ENCODE measurements at regions not wholly inside any gene's neighbourhood (a gene's known extent, or its start where the extent isn't known, plus 50 kb on each side); places are given as distances from the start of the nearest gene placed in this dataset.

GRCh38 chr4:35700663-35701062 is 543.7 kb downstream of the ARAP2 start:
- DNase-seq (ENCODE audit: low read depth, low spot score) (no peak), ATAC-seq (no peak)
- H3K9me3 ChIP-seq (ENCODE audit: control insufficient read depth in 1 of 2, insufficient read depth in 1 of 2, low read depth in 1 of 2, low read length in 2 of 2) = no peaks in the 10 kb centered on the region; a peak in 1 of 4 replicates
- intact Hi-C loops (cut with micrococcal nuclease) = no loop called here
- RAD21 ChIA-PET (ENCODE audit: low non-redundant PET in 1 of 2, low total read pairs in 2 of 2, uncharacterized antibody in 2 of 2, unreplicated experiment in 2 of 2) = no interaction called here
- CTCF ChIA-PET = no interaction called here
- POLR2A ChIA-PET = no interaction called here
- H3K27ac ChIP-seq (ENCODE audit: low read depth, low read length) = no peak overlapping the region
- H3K4me1 ChIP-seq (ENCODE audit: control insufficient read depth in 1 of 2, insufficient read depth in 2 of 2, low read length in 2 of 2) = no peaks in the 10 kb centered on the region
- TF ChIP-seq, protein P1, sequence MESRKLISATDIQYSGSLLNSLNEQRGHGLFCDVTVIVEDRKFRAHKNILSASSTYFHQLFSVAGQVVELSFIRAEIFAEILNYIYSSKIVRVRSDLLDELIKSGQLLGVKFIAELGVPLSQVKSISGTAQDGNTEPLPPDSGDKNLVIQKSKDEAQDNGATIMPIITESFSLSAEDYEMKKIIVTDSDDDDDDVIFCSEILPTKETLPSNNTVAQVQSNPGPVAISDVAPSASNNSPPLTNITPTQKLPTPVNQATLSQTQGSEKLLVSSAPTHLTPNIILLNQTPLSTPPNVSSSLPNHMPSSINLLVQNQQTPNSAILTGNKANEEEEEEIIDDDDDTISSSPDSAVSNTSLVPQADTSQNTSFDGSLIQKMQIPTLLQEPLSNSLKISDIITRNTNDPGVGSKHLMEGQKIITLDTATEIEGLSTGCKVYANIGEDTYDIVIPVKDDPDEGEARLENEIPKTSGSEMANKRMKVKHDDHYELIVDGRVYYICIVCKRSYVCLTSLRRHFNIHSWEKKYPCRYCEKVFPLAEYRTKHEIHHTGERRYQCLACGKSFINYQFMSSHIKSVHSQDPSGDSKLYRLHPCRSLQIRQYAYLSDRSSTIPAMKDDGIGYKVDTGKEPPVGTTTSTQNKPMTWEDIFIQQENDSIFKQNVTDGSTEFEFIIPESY (IDR thresholded peaks at IDR 0.05; ENCODE audit: extremely low read depth, insufficient replicate concordance, low read length) = no peak
- TF ChIP-seq REST (IDR thresholded peaks at IDR 0.05; ENCODE audit: low read depth) (no peak), POLR2A (IDR thresholded peaks at IDR 0.05; ENCODE audit: borderline replicate concordance, extremely low read depth, insufficient read depth, insufficient read length) (no peak), RAD21 (IDR thresholded peaks at IDR 0.05; ENCODE audit: low read depth) (no peak), CEBPB (IDR thresholded peaks at IDR 0.05; ENCODE audit: low read depth) (no peak), TCF7L2 (IDR thresholded peaks at IDR 0.05; ENCODE audit: borderline replicate concordance, extremely low read depth, insufficient read depth, insufficient read length) (no peak), EZH2phosphoT487 (IDR thresholded peaks at IDR 0.05; ENCODE audit: borderline replicate concordance) (no peak), EZH2 (IDR thresholded peaks at IDR 0.05) (no peak), SIN3A (IDR thresholded peaks at IDR 0.05; ENCODE audit: low read depth) (no peak), CBX3 (IDR thresholded peaks at IDR 0.05; ENCODE audit: low read depth) (no peak), ATF3 (IDR thresholded peaks at IDR 0.05) (no peak), MAX (IDR thresholded peaks at IDR 0.05) (no peak), ELF1 (IDR thresholded peaks at IDR 0.05; ENCODE audit: borderline replicate concordance, low read depth) (no peak), POLR2AphosphoS5 (IDR thresholded peaks at IDR 0.05; ENCODE audit: low read depth, low read length) (no peak), YY1 (IDR thresholded peaks at IDR 0.05; ENCODE audit: extremely low read depth, insufficient replicate concordance, low read depth, low read length) (no peak)
- no peak overlapping the region for H3K9ac ChIP-seq (ENCODE audit: low read length)
- H3K36me3 ChIP-seq (ENCODE audit: control insufficient read depth in 1 of 2, insufficient read depth in 2 of 2, low read length in 2 of 2) = no peaks in the 10 kb centered on the region
- no peak overlapping the region for H3K4me2 ChIP-seq (ENCODE audit: low read length)
- no peaks in the 10 kb centered on the region for H3K27me3 ChIP-seq (ENCODE audit: insufficient read depth, low read length)
- H2AFZ ChIP-seq (ENCODE audit: low read depth, low read length, poor library complexity, severe bottlenecking) = no peak overlapping the region
- H3K79me2 ChIP-seq (ENCODE audit: insufficient read depth, low read length) = no peaks in the 10 kb centered on the region
- no peaks in the 10 kb centered on the region for H3K9me2 ChIP-seq (ENCODE audit: insufficient read depth)
- no TSS peak for BruUV-seq (replicated peaks)
- no peak overlapping the region for H3K4me3 ChIP-seq (replicated peaks in 1 of 2; ENCODE audit: low read depth in 1 of 2, low read length in 2 of 2)
- H4K20me1 ChIP-seq (ENCODE audit: insufficient read depth) = no peaks in the 10 kb centered on the region

Measured in HCT116 (cell line).